Activated B cell treated with CpG ODN at 0.5 μM for 24 hours (primary cell): ENCODE measurements at regions not wholly inside any gene's neighbourhood (a gene's known extent, or its start where the extent isn't known, plus 50 kb on each side); places are given as distances from the start of the nearest gene placed in this dataset.

Experiments used
- ATAC-seq: fragments of 200-7000 bp; cut with Tn5 transposase; one replicate; pipeline ENCODE4 v1.10.0; 2021; ENCODE audit warnings: low read depth, mild to moderate bottlenecking, moderate library complexity
- CTCF ChIA-PET: fragments of 350-600 bp; sonication (Branson Sonifier 250); formaldehyde crosslinking; loops from one replicate; lab custom pipeline; 2021; ENCODE audit warnings: antibody characterized with exemption; lab: Charles Lee
- POLR2A ChIA-PET: fragments of 350-600 bp; sonication (Branson Sonifier 250); formaldehyde crosslinking; loops from one replicate; lab custom pipeline; 2021; ENCODE audit warnings: antibody characterized with exemption; lab: Charles Lee
- DNase-seq: peaks from one replicate; pipeline ENCODE4 v3.0.0; 2022
- H3K27ac Mint-ChIP-seq: one replicate; pipeline ENCODE4 v1.8.0; 2020; ENCODE audit warnings: mixed read lengths
- H3K27me3 Mint-ChIP-seq: one replicate; pipeline ENCODE4 v1.8.0; 2021; ENCODE audit warnings: mixed read lengths
- H3K36me3 Mint-ChIP-seq: one replicate; pipeline ENCODE4 v1.8.0; 2021; ENCODE audit warnings: low read depth, mixed read lengths
- H3K4me1 Mint-ChIP-seq: one replicate; pipeline ENCODE4 v1.8.0; 2021; ENCODE audit warnings: mixed read lengths
- H3K4me3 Mint-ChIP-seq: one replicate; pipeline ENCODE4 v1.8.0; 2020; ENCODE audit warnings: mild to moderate bottlenecking, mixed read lengths
- H3K9me3 Mint-ChIP-seq: one replicate; pipeline ENCODE4 v1.8.0; 2020; ENCODE audit warnings: mixed read lengths
- CTCF ChIP-seq: fragments of 200-600 bp; IDR thresholded peaks from one replicate; pipeline ENCODE4 v1.8.0; 2022; ENCODE audit warnings: antibody characterized with exemption, mild to moderate bottlenecking
- intact Hi-C: fragments of 100-400 bp; cut with micrococcal nuclease; formaldehyde crosslinking; loops from one replicate; pipeline ENCODE4 v1.15.1; 2024

DNA sequence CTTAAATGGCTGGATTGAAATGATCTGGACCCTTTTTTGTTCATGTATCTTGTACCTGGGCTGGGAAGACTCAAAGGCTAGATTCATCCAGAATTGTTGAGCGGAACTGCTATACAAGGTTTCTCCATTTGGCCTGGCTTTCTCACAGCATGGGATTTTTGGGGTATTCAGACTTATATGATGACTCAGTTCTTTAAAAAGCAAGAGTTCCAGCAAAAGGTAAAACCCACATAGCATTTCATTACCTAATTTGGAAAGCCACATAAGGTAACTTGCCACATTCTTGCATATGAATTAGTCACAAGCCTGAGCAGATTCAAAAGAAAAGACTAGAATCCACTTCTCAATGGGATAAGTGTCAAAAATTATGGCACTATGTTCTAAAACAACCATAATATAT is 137.4 kb downstream of the HGF start:
- DNase-seq, result no peak
- no peaks in the 10 kb centered on the region for H3K27me3 Mint-ChIP-seq
- no peak overlapping the region for H3K27ac Mint-ChIP-seq
- ChIA-PET CTCF (no interaction called here), POLR2A (no interaction called here)
- no peaks in the 10 kb centered on the region for H3K4me1 Mint-ChIP-seq
- no peak for ATAC-seq
- no peak overlapping the region for H3K4me3 Mint-ChIP-seq
- peaks cover 4% of the 10 kb centered on the region for H3K9me3 Mint-ChIP-seq
- intact Hi-C loops, result no loop called here
- no peaks in the 10 kb centered on the region for H3K36me3 Mint-ChIP-seq
- TF ChIP-seq CTCF, result no peak

DNA sequence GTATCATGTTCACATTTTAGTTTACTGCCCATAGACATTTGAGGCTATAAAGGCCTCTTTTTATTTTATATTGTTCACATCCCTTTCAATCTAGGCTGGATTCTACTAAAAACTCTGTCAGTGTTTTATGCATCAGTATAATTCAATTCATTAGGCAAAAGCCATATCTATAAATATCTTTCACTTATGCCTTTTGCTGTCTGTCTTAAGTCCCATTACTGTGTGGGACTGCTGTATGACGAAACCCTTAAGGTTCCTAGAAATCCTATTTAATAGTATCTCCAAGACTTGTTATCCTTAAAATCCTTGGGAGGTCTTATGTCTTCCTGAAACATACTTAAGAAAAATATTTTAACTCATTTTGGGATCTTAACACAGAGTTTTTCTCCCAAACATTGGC is 139.2 kb downstream of the HGF start:
- ChIA-PET POLR2A (no interaction called here), CTCF (no interaction called here)
- no peaks in the 10 kb centered on the region for H3K4me1 Mint-ChIP-seq
- H3K27ac Mint-ChIP-seq, result no peak overlapping the region
- intact Hi-C loops, result no loop called here
- TF ChIP-seq CTCF, result no peak
- H3K9me3 Mint-ChIP-seq, result peaks cover 4% of the 10 kb centered on the region
- H3K27me3 Mint-ChIP-seq, result no peaks in the 10 kb centered on the region
- H3K36me3 Mint-ChIP-seq, result no peaks in the 10 kb centered on the region
- no peak overlapping the region for H3K4me3 Mint-ChIP-seq
- DNase-seq (no peak), ATAC-seq (no peak)

- DNase-seq (no peak), ATAC-seq (no peak)
- H3K36me3 Mint-ChIP-seq, result no peaks in the 10 kb centered on the region
- H3K4me1 Mint-ChIP-seq, result no peaks in the 10 kb centered on the region
- intact Hi-C loops, result loop anchor here (10.0 kb wide), 1 partner anchor 55 kb away; no protein-coding TSS in a partner anchor
- ChIA-PET CTCF (no interaction called here), POLR2A (no interaction called here)
- peaks cover 4% of the 10 kb centered on the region for H3K9me3 Mint-ChIP-seq
- H3K4me3 Mint-ChIP-seq, result no peak overlapping the region
- no peaks in the 10 kb centered on the region for H3K27me3 Mint-ChIP-seq
- no peak overlapping the region for H3K27ac Mint-ChIP-seq
- TF ChIP-seq CTCF, result no peak
Observed at GRCh38 chr7:81629702-81630101, 140.1 kb downstream of the HGF start.

- DNase-seq (no peak), ATAC-seq (no peak)
- ChIA-PET POLR2A (no interaction called here), CTCF (no interaction called here)
- no peaks in the 10 kb centered on the region for H3K4me1 Mint-ChIP-seq
- intact Hi-C loops, result loop anchor here (10.0 kb wide), 1 partner anchor 56 kb away; no protein-coding TSS in a partner anchor
- H3K9me3 Mint-ChIP-seq, result peaks cover 4% of the 10 kb centered on the region
- no peak overlapping the region for H3K4me3 Mint-ChIP-seq
- no peak for TF ChIP-seq CTCF
- no peaks in the 10 kb centered on the region for H3K36me3 Mint-ChIP-seq
- H3K27ac Mint-ChIP-seq, result no peak overlapping the region
- no peaks in the 10 kb centered on the region for H3K27me3 Mint-ChIP-seq
Observed at GRCh38 chr7:81628951-81629350, 140.9 kb downstream of the HGF start.

- no peak for ATAC-seq
- ChIA-PET CTCF (no interaction called here), POLR2A (no interaction called here)
- Mint-ChIP-seq H3K36me3 (no peaks in the 10 kb centered on the region), H3K27me3 (no peaks in the 10 kb centered on the region), H3K4me1 (no peaks in the 10 kb centered on the region), H3K4me3 (no peak overlapping the region), H3K27ac (no peak overlapping the region), H3K9me3 (peaks cover 4% of the 10 kb centered on the region)
- no peak for DNase-seq
- TF ChIP-seq CTCF, result no peak
- intact Hi-C loops, result loop anchor here (10.0 kb wide), 1 partner anchor 57 kb away; no protein-coding TSS in a partner anchor
Observed at GRCh38 chr7:81627536-81628287, 142.1 kb downstream of the HGF start.
